HEK293T (cell line): ENCODE measurements at regions not wholly inside any gene's neighbourhood (a gene's known extent, or its start where the extent isn't known, plus 50 kb on each side); places are given as distances from the start of the nearest gene placed in this dataset.

ENCODE experiments used
- CTCF ChIA-PET: fragments of 350-600 bp; formaldehyde crosslinking; extraction: SDS; loops from one replicate; lab custom pipeline; 2021; ENCODE audit warnings: antibody characterized with exemption, inconsistent platforms; lab: Yijun Ruan, JAX
- POLR2A ChIA-PET: fragments of 350-600 bp; formaldehyde crosslinking; extraction: SDS; loops from one replicate; lab custom pipeline; 2020; ENCODE audit warnings: antibody characterized with exemption, inconsistent platforms; lab: Yijun Ruan, JAX
- DNase-seq: peaks from one replicate; pipeline ENCODE4 v3.0.0; 2012; ENCODE audit warnings: mixed read lengths; ENCODE audit errors: extremely low spot score
- ARNT ChIP-seq: fragments of 450-650 bp; IDR thresholded peaks from 2 replicates; pipeline ENCODE4 v1.6.1; 2017; ENCODE audit warnings: mild to moderate bottlenecking
- BHLHE40 ChIP-seq: fragments of 450-650 bp; IDR thresholded peaks from 2 replicates; pipeline ENCODE4 v1.6.1; 2016; ENCODE audit warnings: mild to moderate bottlenecking, moderate library complexity, borderline replicate concordance
- CTBP1 ChIP-seq: fragments of 450-650 bp; IDR thresholded peaks from 2 replicates; pipeline ENCODE4 v1.6.1; 2016; ENCODE audit warnings: borderline replicate concordance
- ELF4 ChIP-seq: fragments of 450-650 bp; IDR thresholded peaks from 2 replicates; pipeline ENCODE4 v1.6.1; 2017; ENCODE audit warnings: antibody characterized with exemption
- FOXA1 ChIP-seq: fragments of 450-650 bp; IDR thresholded peaks from 2 replicates; pipeline ENCODE4 v1.6.1; 2016; ENCODE audit warnings: mild to moderate bottlenecking
- FOXK2 ChIP-seq: fragments of 450-650 bp; IDR thresholded peaks from 2 replicates; pipeline ENCODE4 v1.6.1; 2016; ENCODE audit warnings: mild to moderate bottlenecking
- FOXM1 ChIP-seq: fragments of 450-650 bp; IDR thresholded peaks from 2 replicates; pipeline ENCODE4 v1.6.1; 2017; ENCODE audit warnings: mild to moderate bottlenecking, borderline replicate concordance
- HDGF ChIP-seq: fragments of 450-650 bp; IDR thresholded peaks from 2 replicates; pipeline ENCODE4 v1.6.1; 2017; ENCODE audit warnings: antibody characterized with exemption, borderline replicate concordance
- L3MBTL2 ChIP-seq: fragments of 450-650 bp; conservative IDR thresholded peaks from 2 replicates; pipeline ENCODE4 v1.6.1; 2016; ENCODE audit warnings: mild to moderate bottlenecking
- LEF1 ChIP-seq: fragments of 450-650 bp; IDR thresholded peaks from 2 replicates; pipeline ENCODE4 v1.6.1; 2017; ENCODE audit warnings: mild to moderate bottlenecking, borderline replicate concordance
- NFRKB ChIP-seq: fragments of 450-650 bp; IDR thresholded peaks from 2 replicates; pipeline ENCODE4 v1.6.1; 2016; ENCODE audit warnings: mild to moderate bottlenecking, moderate library complexity
- SP1 ChIP-seq: fragments of 450-650 bp; IDR thresholded peaks from 2 replicates; pipeline ENCODE4 v1.6.1; 2017
- SUZ12 ChIP-seq: fragments of 450-650 bp; IDR thresholded peaks from 2 replicates; pipeline ENCODE4 v1.6.1; 2016; ENCODE audit warnings: mild to moderate bottlenecking
- TARDBP ChIP-seq: fragments of 450-650 bp; IDR thresholded peaks from 2 replicates; pipeline ENCODE4 v1.6.1; 2016
- ZNF384 ChIP-seq: fragments of 450-650 bp; IDR thresholded peaks from 2 replicates; pipeline ENCODE4 v1.6.1; 2016
- TF ChIP-seq, protein P1 (sequence below): fragments of 450-650 bp; IDR thresholded peaks from 2 replicates; pipeline ENCODE4 v1.6.1; 2016

GRCh38 chr13:79267560-79267959 lies 138.5 kb downstream of the RBM26 start:
- DNase-seq: no peak
- POLR2A ChIA-PET: no interaction called here
- CTCF ChIA-PET: interaction anchor here (0.6 kb wide), 1 partner anchor 265 kb away, joined by 5 read pairs; no protein-coding TSS in a partner anchor

GRCh38 chr13:79258489-79258888 lies 147.6 kb downstream of the RBM26 start:
- ChIA-PET CTCF (no interaction called here), POLR2A (no interaction called here)
- no peak for DNase-seq
- TF ChIP-seq, protein P1, sequence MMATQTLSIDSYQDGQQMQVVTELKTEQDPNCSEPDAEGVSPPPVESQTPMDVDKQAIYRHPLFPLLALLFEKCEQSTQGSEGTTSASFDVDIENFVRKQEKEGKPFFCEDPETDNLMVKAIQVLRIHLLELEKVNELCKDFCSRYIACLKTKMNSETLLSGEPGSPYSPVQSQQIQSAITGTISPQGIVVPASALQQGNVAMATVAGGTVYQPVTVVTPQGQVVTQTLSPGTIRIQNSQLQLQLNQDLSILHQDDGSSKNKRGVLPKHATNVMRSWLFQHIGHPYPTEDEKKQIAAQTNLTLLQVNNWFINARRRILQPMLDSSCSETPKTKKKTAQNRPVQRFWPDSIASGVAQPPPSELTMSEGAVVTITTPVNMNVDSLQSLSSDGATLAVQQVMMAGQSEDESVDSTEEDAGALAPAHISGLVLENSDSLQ: no peak
- TF ChIP-seq ZNF384: no peak
- TF ChIP-seq ELF4: no peak
- no peak for TF ChIP-seq FOXK2
- TF ChIP-seq CTBP1: no peak
- no peak for TF ChIP-seq BHLHE40
- TF ChIP-seq SP1: no peak
- TF ChIP-seq SUZ12: no peak
- TF ChIP-seq HDGF: no peak
- no peak for TF ChIP-seq ARNT

More at GRCh38 chr13:79267560-79267959, 138.5 kb downstream of the RBM26 start:
- TF ChIP-seq SP1: no peak

DNA sequence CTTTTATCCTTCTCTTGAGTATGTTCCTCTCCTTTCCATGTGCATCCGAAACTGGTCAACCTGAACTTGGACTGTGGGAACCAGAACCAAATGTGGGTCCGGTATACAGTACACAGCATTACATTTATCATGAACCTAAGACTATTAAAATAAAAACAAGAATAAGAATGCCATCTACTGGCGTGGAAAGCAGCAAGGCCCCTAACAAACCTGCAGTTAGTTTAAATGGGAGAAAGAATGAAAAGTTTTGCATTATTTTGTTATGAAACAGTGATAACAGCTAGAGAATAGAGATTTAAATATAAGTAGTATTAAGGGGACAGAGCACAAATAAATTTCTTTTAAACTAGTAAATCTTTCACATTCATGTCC lies 159.5 kb downstream of the RBM26 start:
- POLR2A ChIA-PET: no interaction called here
- DNase-seq: no peak
- CTCF ChIA-PET: interaction anchor here (0.8 kb wide), 1 partner anchor 20 kb away, joined by 3 read pairs; no protein-coding TSS in a partner anchor
- TF ChIP-seq, protein P1: no peak
- no peak for TF ChIP-seq ARNT
- TF ChIP-seq BHLHE40: no peak
- TF ChIP-seq ELF4: no peak
- no peak for TF ChIP-seq SUZ12
- no peak for TF ChIP-seq LEF1
- no peak for TF ChIP-seq HDGF
- TF ChIP-seq SP1: no peak
- no peak for TF ChIP-seq FOXA1
- no peak for TF ChIP-seq FOXM1
- TF ChIP-seq NFRKB: no peak
- no peak for TF ChIP-seq ZNF384
- TF ChIP-seq L3MBTL2: no peak
- TF ChIP-seq CTBP1: no peak
- TF ChIP-seq FOXK2: no peak
- no peak for TF ChIP-seq TARDBP

GRCh38 chr13:79245937-79246577 lies 160.0 kb downstream of the RBM26 start:
- TF ChIP-seq ARNT: no peak
- TF ChIP-seq ELF4: no peak
- peak; percentile 48 for DNase-seq
- POLR2A ChIA-PET: no interaction called here
- CTCF ChIA-PET: interaction anchor here (0.8 kb wide), 1 partner anchor 19 kb away, joined by 3 read pairs; no protein-coding TSS in a partner anchor

- TF ChIP-seq SUZ12: no peak
- no peak for TF ChIP-seq ARNT
- no peak for TF ChIP-seq FOXK2
- no peak for TF ChIP-seq FOXM1
- no peak for TF ChIP-seq L3MBTL2
- TF ChIP-seq, protein P1: no peak
- no peak for TF ChIP-seq TARDBP
- no peak for TF ChIP-seq BHLHE40
- TF ChIP-seq LEF1: no peak
- no peak for TF ChIP-seq SP1
- TF ChIP-seq ELF4: no peak
- no peak for TF ChIP-seq HDGF
- ChIA-PET POLR2A (no interaction called here), CTCF (interaction anchor here (0.5 to 1.1 kb wide), 2 partner anchors 16 to 1104 kb away, joined by 3 read pairs; no protein-coding TSS in a partner anchor)
- DNase-seq: no peak
Measured at GRCh38 chr13:79241697-79242096, 164.4 kb downstream of the RBM26 start.

- DNase-seq: no peak
- POLR2A ChIA-PET: no interaction called here
- CTCF ChIA-PET: interaction anchor here (0.8 to 1.9 kb wide), 2 partner anchors 10 to 441 kb away, joined by 4 to 14 read pairs; no protein-coding TSS in a partner anchor
- TF ChIP-seq NFRKB (no peak), TARDBP (no peak), CTBP1 (no peak), FOXA1 (no peak), FOXM1 (no peak), L3MBTL2 (no peak), HDGF (no peak), ZNF384 (no peak), ARNT (no peak)
Measured at GRCh38 chr13:79237981-79238380, 168.1 kb downstream of the RBM26 start.
